NB4 (cell line): ENCODE measurements at regions not wholly inside any gene's neighbourhood (a gene's known extent, or its start where the extent isn't known, plus 50 kb on each side); places are given as distances from the start of the nearest gene placed in this dataset.

Experiments
- DNase-seq: peaks from one replicate; pipeline ENCODE4 v3.0.0; 2010; ENCODE audit warnings: low read depth
- H3K4me3 ChIP-seq: one replicate; pipeline ENCODE4 v1.5.1; 2011; ENCODE audit warnings: mild to moderate bottlenecking, low read depth, low read length, moderate library complexity
- CTCF ChIP-seq: IDR thresholded peaks from one replicate; pipeline ENCODE4 v1.5.1; 2012; ENCODE audit warnings: low read depth, low read length
- MYC ChIP-seq: IDR thresholded peaks from 2 replicates; pipeline ENCODE4 v1.6.1; 2011; ENCODE audit warnings: low read depth, low read length
- POLR2A ChIP-seq: IDR thresholded peaks from 2 replicates; pipeline ENCODE4 v1.6.1; 2011; ENCODE audit warnings: mild to moderate bottlenecking; ENCODE audit not compliant: insufficient read length; ENCODE audit errors: extremely low read depth
- TF ChIP-seq, protein P1 (sequence below): IDR thresholded peaks from 2 replicates; pipeline ENCODE4 v1.6.1; 2011; ENCODE audit warnings: low read depth, low read length

GRCh38 chr12:58596381-58596780 lies 323.9 kb downstream of the LRIG3 start:
- TF ChIP-seq CTCF (no peak), MYC (no peak), POLR2A (no peak)
- TF ChIP-seq, protein P1, sequence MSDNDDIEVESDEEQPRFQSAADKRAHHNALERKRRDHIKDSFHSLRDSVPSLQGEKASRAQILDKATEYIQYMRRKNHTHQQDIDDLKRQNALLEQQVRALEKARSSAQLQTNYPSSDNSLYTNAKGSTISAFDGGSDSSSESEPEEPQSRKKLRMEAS: no peak
- H3K4me3 ChIP-seq: no peak overlapping the region
- no peak for DNase-seq

- no peak overlapping the region for H3K4me3 ChIP-seq
- DNase-seq: no peak
- TF ChIP-seq POLR2A (no peak), MYC (no peak), CTCF (no peak)
- TF ChIP-seq, protein P1: no peak
Measured at GRCh38 chr12:58601529-58601928, 318.8 kb downstream of the LRIG3 start.

- no peak for TF ChIP-seq POLR2A
- no peak for TF ChIP-seq CTCF
- TF ChIP-seq, protein P1: no peak
- no peak for DNase-seq
Measured at GRCh38 chr12:58602179-58602578, 318.1 kb downstream of the LRIG3 start.

GRCh38 chr12:58602736-58603135 lies 317.6 kb downstream of the LRIG3 start:
- DNase-seq: no peak

More at GRCh38 chr12:58602179-58602578, 318.1 kb downstream of the LRIG3 start:
- no peak overlapping the region for H3K4me3 ChIP-seq

GRCh38 chr12:58607805-58608204 lies 312.5 kb downstream of the LRIG3 start:
- DNase-seq: no peak
- TF ChIP-seq, protein P1: no peak
- no peak for TF ChIP-seq CTCF
- no peak for TF ChIP-seq MYC
- no peak for TF ChIP-seq POLR2A
- no peak overlapping the region for H3K4me3 ChIP-seq

More at GRCh38 chr12:58602736-58603135, 317.6 kb downstream of the LRIG3 start:
- H3K4me3 ChIP-seq: no peak overlapping the region
- TF ChIP-seq POLR2A: no peak
- TF ChIP-seq CTCF: no peak
- TF ChIP-seq, protein P1: no peak
- no peak for TF ChIP-seq MYC

DNA sequence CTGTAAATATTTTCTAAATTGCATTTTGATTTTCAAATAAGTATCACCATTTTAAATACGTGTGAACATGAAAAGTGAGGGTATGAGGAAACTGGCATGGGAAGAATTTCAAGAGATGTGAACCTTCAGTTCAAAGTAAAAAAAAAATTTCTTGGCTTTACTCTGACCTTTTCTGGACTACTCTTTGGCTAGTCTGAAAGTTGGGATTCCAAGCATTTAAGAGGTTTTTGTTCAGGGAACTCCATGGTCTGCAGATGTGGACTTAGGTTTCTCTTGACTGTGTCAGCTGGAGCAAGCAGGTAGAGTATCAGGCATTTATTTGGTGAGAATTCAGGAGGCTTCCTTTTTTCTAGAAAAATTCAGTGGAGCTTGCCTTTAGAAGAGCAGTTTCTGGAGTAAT lies 311.6 kb downstream of the LRIG3 start:
- DNase-seq: no peak
- no peak overlapping the region for H3K4me3 ChIP-seq
- no peak for TF ChIP-seq CTCF
- TF ChIP-seq MYC: no peak
- no peak for TF ChIP-seq POLR2A
- TF ChIP-seq, protein P1: no peak
